ENCODE measurements at regions not wholly inside any gene's neighbourhood (a gene's known extent, or its start where the extent isn't known, plus 50 kb on each side); places are given as distances from the start of the nearest gene placed in this dataset.
"Not testable (repeated sequence)": the region's sequence is repeated elsewhere in the genome, so short reads cannot be mapped to it uniquely, and the experiment has no call there.

DNA sequence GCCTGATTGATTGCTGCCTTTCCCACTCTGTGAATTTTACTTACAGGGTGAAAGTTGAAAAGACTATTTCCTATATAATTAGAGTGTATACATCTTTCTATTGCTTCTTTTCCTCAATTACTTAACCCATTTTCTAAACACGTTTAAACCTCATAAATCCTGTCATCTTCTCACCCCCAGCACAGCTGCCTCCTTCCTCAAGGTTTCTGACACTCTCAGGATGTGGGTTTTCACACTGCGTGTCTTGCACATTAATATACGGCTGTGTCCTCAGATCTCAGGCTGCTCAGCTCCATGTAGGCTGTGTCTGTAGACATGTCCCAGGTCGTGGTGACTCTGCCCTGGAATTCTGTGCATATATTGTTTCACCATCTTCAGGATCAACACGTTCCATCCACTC, 97.6 kb upstream of the GOLGA6L6 start:
- CTCF ChIA-PET; H3K9me3 ChIP-seq; intact Hi-C loops (cut with micrococcal nuclease; ENCODE audit: unreplicated experiment); H3K27me3 ChIP-seq (replicated peaks; ENCODE audit: control insufficient read depth, insufficient read depth, low read length); H3K4me1 Mint-ChIP-seq (ENCODE audit: low read depth, unreplicated experiment); POLR2A ChIA-PET; H3K4me3 ChIP-seq (ENCODE audit: low read depth, low read length); H3K36me3 ChIP-seq (ENCODE audit: control insufficient read depth, insufficient read depth, low read length); H3K36me3 Mint-ChIP-seq (ENCODE audit: insufficient read depth, unreplicated experiment); H3K9me3 Mint-ChIP-seq (ENCODE audit: unreplicated experiment); H3K27ac Mint-ChIP-seq (ENCODE audit: unreplicated experiment); BruUV-seq (replicated peaks); H3K4me1 ChIP-seq; DNase-seq; H3K4me3 Mint-ChIP-seq (ENCODE audit: unreplicated experiment): not testable (repeated sequence)
- peaks cover 13% of the 10 kb centered on the region for H3K27me3 Mint-ChIP-seq (ENCODE audit: insufficient read depth, unreplicated experiment)

DNA sequence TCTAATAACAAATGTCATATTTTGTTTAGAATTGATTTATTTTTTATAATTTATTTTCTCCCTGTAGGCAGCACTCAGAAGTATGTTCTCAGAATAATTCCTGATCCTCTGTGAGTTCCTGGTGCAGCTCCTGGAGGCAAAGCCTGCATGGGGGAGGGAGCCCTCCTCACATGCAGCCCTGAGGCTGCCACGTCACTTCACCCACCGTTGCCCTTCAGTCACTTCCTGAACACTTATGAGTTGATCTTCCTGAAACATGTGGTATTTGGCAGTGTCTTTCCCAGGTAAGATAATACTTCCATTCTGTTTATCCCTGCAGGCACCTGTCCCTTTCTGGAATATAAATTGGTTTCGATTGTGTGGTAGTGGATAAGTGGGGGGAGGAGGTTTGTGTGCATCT, 95.9 kb upstream of the GOLGA6L6 start:
- BruUV-seq (replicated peaks); H3K4me3 ChIP-seq (ENCODE audit: low read depth, low read length); CTCF ChIA-PET; H3K9me3 ChIP-seq; H3K4me1 Mint-ChIP-seq (ENCODE audit: low read depth, unreplicated experiment); H3K27ac Mint-ChIP-seq (ENCODE audit: unreplicated experiment); DNase-seq; H3K27me3 Mint-ChIP-seq (ENCODE audit: insufficient read depth, unreplicated experiment); H3K36me3 Mint-ChIP-seq (ENCODE audit: insufficient read depth, unreplicated experiment); H3K27me3 ChIP-seq (replicated peaks; ENCODE audit: control insufficient read depth, insufficient read depth, low read length); H3K4me3 Mint-ChIP-seq (ENCODE audit: unreplicated experiment); H3K9me3 Mint-ChIP-seq (ENCODE audit: unreplicated experiment); H3K36me3 ChIP-seq (ENCODE audit: control insufficient read depth, insufficient read depth, low read length); POLR2A ChIA-PET; H3K4me1 ChIP-seq; intact Hi-C loops (cut with micrococcal nuclease; ENCODE audit: unreplicated experiment): not testable (repeated sequence)

DNA sequence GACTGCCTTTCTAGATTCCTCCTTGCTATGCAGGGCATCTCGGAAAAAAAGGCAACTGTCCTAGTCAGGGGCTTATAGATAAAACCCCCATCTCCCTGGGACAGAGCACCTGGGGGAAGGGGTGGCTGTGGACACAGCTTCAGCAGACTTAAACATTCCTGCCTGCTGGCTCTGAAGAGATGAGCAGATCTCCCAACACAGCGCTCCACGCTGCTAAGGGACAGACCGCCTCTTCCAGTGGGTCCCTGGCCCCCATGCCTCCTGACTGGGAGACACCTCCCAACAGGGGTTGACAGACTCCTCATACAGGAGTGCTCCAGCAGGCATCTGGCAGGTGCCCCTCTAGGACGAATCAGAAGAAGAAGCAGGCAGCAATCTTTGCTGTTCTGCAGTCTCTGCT, 87.9 kb upstream of the GOLGA6L6 start:
- H3K36me3 Mint-ChIP-seq (ENCODE audit: insufficient read depth, unreplicated experiment); H3K4me1 ChIP-seq; CTCF ChIA-PET; H3K27ac Mint-ChIP-seq (ENCODE audit: unreplicated experiment); H3K27me3 Mint-ChIP-seq (ENCODE audit: insufficient read depth, unreplicated experiment); H3K9me3 Mint-ChIP-seq (ENCODE audit: unreplicated experiment); intact Hi-C loops (cut with micrococcal nuclease; ENCODE audit: unreplicated experiment); H3K4me1 Mint-ChIP-seq (ENCODE audit: low read depth, unreplicated experiment); POLR2A ChIA-PET; BruUV-seq (replicated peaks); H3K4me3 Mint-ChIP-seq (ENCODE audit: unreplicated experiment); H3K36me3 ChIP-seq (ENCODE audit: control insufficient read depth, insufficient read depth, low read length); H3K27me3 ChIP-seq (replicated peaks; ENCODE audit: control insufficient read depth, insufficient read depth, low read length); H3K4me3 ChIP-seq (ENCODE audit: low read depth, low read length); H3K9me3 ChIP-seq; DNase-seq: not testable (repeated sequence)

DNA sequence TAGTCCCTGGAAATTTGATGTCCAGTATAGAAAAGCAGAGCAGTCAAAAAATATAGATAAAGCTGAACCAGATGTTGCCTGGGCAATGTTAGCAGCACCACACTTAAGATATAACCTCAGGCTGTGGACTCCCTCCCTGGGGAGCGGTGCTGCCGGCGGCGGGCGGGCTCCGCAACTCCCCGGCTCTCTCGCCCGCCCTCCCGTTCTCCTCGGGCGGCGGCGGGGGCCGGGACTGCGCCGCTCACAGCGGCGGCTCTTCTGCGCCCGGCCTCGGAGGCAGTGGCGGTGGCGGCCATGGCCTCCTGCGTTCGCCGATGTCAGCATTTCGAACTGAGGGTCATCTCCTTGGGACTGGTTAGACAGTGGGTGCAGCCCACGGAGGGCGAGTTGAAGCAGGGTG, 86.9 kb upstream of the GOLGA6L6 start:
- H3K9me3 Mint-ChIP-seq (ENCODE audit: unreplicated experiment); POLR2A ChIA-PET; BruUV-seq (replicated peaks); H3K36me3 Mint-ChIP-seq (ENCODE audit: insufficient read depth, unreplicated experiment); H3K4me3 ChIP-seq (ENCODE audit: low read depth, low read length); H3K4me1 ChIP-seq; H3K4me3 Mint-ChIP-seq (ENCODE audit: unreplicated experiment); H3K27me3 Mint-ChIP-seq (ENCODE audit: insufficient read depth, unreplicated experiment); H3K4me1 Mint-ChIP-seq (ENCODE audit: low read depth, unreplicated experiment); CTCF ChIA-PET; H3K9me3 ChIP-seq; H3K36me3 ChIP-seq (ENCODE audit: control insufficient read depth, insufficient read depth, low read length); intact Hi-C loops (cut with micrococcal nuclease; ENCODE audit: unreplicated experiment); H3K27ac Mint-ChIP-seq (ENCODE audit: unreplicated experiment); DNase-seq; H3K27me3 ChIP-seq (replicated peaks; ENCODE audit: control insufficient read depth, insufficient read depth, low read length): not testable (repeated sequence)

- DNase-seq; H3K4me3 Mint-ChIP-seq (ENCODE audit: unreplicated experiment); BruUV-seq (replicated peaks); H3K4me1 ChIP-seq; H3K27ac Mint-ChIP-seq (ENCODE audit: unreplicated experiment); H3K9me3 ChIP-seq; H3K36me3 Mint-ChIP-seq (ENCODE audit: insufficient read depth, unreplicated experiment); POLR2A ChIA-PET; intact Hi-C loops (cut with micrococcal nuclease; ENCODE audit: unreplicated experiment); CTCF ChIA-PET; H3K4me3 ChIP-seq (ENCODE audit: low read depth, low read length); H3K9me3 Mint-ChIP-seq (ENCODE audit: unreplicated experiment); H3K4me1 Mint-ChIP-seq (ENCODE audit: low read depth, unreplicated experiment); H3K36me3 ChIP-seq (ENCODE audit: control insufficient read depth, insufficient read depth, low read length); H3K27me3 Mint-ChIP-seq (ENCODE audit: insufficient read depth, unreplicated experiment); H3K27me3 ChIP-seq (replicated peaks; ENCODE audit: control insufficient read depth, insufficient read depth, low read length): not testable (repeated sequence)
Measured at GRCh38 chr15:20625469-20625868, 83.9 kb upstream of the GOLGA6L6 start.

All from Caco-2 (cell line).